HepG2 (cell line): ENCODE measurements at regions not wholly inside any gene's neighbourhood (a gene's known extent, or its start where the extent isn't known, plus 50 kb on each side); places are given as distances from the start of the nearest gene placed in this dataset.

Source experiments
- CHD4 ChIP-seq: fragments of 200-600 bp; sonication (generic); IDR thresholded peaks from 2 replicates; pipeline ENCODE4 v1.7.0; 2017; ENCODE audit warnings: mild to moderate bottlenecking, low read length, borderline replicate concordance
- GPBP1L1 ChIP-seq: sonication (generic); formaldehyde crosslinking; IDR thresholded peaks from 2 replicates; pipeline ENCODE4 v1.5.0; 2020; ENCODE audit warnings: mild to moderate bottlenecking, missing genetic modification reagents
- PATZ1 ChIP-seq: sonication (generic); formaldehyde crosslinking; IDR thresholded peaks from 2 replicates; pipeline ENCODE4 v1.4.0; 2020; ENCODE audit warnings: missing genetic modification reagents

- TF ChIP-seq CHD4 = no peak
- TF ChIP-seq PATZ1 = no peak
- no peak for TF ChIP-seq GPBP1L1
Observed at GRCh38 chr4:35250761-35251160, 993.6 kb downstream of the ARAP2 start.
